Choroid plexus epithelial cell (primary cell): ENCODE measurements at regions not wholly inside any gene's neighbourhood (a gene's known extent, or its start where the extent isn't known, plus 50 kb on each side); places are given as distances from the start of the nearest gene placed in this dataset.
A peak's percentile ranks its signal among the peaks of the same experiment; 100 is the strongest.

ENCODE experiments used
- DNase-seq: peaks from one replicate; pipeline ENCODE4 v3.0.0-alpha.2; 2010; ENCODE audit warnings: low read depth
- H3K4me3 ChIP-seq: 2 replicates; pipeline ENCODE4 v1.5.1; 2011; ENCODE audit warnings: low read depth, mild to moderate bottlenecking, control low read depth, low read length, moderate library complexity
- TF ChIP-seq, protein P1 (sequence below): conservative IDR thresholded peaks from 2 replicates; pipeline ENCODE4 v1.5.1; 2011; ENCODE audit warnings: low read depth, mild to moderate bottlenecking, control low read depth, inconsistent platforms, low read length, moderate library complexity

DNA sequence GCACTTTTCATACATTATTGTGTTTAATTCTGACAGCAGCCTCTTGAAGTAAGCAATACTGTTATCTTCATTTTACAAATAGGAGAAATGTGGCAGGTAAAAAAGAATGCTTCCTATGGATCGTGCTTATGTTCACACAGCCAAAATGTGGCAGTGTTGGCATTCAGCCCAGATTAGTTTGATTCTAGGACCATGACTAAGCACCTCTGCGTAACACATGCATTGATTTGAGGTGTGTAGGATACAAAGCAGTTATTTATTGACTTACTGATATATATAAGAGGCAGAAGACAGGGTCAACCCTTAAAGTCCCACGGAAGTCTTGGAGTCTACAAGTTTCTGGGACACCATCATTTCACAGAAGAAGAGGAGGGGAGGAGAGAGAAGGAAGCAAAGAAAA is 1144.4 kb upstream of the GOT2 start:
- TF ChIP-seq, protein P1, sequence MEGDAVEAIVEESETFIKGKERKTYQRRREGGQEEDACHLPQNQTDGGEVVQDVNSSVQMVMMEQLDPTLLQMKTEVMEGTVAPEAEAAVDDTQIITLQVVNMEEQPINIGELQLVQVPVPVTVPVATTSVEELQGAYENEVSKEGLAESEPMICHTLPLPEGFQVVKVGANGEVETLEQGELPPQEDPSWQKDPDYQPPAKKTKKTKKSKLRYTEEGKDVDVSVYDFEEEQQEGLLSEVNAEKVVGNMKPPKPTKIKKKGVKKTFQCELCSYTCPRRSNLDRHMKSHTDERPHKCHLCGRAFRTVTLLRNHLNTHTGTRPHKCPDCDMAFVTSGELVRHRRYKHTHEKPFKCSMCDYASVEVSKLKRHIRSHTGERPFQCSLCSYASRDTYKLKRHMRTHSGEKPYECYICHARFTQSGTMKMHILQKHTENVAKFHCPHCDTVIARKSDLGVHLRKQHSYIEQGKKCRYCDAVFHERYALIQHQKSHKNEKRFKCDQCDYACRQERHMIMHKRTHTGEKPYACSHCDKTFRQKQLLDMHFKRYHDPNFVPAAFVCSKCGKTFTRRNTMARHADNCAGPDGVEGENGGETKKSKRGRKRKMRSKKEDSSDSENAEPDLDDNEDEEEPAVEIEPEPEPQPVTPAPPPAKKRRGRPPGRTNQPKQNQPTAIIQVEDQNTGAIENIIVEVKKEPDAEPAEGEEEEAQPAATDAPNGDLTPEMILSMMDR = no peak
- DNase-seq = peak; percentile 72

DNA sequence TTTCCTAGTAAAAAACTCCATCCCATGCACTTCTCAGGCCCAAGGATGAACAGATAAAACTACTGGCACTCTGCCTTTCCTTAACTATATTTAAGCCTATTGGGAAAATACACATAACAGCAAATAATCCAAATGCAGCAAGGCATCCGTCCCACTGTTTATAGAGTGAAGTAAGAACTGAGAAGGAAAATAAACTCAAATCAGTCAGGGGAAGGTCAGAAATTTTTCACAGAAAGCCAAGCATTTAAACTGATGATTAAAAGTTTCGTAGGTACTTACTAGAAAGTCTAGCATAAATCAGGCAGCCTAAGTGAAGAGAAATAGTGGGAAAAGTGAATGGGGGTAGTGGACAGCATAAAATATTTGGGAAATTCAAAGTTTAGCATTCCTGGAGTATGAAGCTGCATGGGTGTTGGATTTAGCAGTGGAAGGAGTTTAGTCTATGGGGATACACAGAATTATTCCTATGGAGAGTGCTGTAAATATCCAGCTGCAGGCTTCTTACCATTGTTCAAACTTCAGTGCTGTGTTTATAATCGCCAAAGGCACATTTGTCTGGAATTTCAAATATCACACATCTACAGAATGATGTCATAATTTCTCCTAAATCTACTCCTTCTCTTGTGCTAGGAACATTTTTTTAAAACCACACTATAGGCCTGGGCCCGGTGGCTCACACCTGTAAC is 1131.0 kb upstream of the GOT2 start:
- TF ChIP-seq, protein P1 = no peak
- DNase-seq = no peak
- H3K4me3 ChIP-seq = no peak overlapping the region

More for the DNA sequence above, 1144.4 kb upstream of the GOT2 start:
- H3K4me3 ChIP-seq = no peak overlapping the region

DNA sequence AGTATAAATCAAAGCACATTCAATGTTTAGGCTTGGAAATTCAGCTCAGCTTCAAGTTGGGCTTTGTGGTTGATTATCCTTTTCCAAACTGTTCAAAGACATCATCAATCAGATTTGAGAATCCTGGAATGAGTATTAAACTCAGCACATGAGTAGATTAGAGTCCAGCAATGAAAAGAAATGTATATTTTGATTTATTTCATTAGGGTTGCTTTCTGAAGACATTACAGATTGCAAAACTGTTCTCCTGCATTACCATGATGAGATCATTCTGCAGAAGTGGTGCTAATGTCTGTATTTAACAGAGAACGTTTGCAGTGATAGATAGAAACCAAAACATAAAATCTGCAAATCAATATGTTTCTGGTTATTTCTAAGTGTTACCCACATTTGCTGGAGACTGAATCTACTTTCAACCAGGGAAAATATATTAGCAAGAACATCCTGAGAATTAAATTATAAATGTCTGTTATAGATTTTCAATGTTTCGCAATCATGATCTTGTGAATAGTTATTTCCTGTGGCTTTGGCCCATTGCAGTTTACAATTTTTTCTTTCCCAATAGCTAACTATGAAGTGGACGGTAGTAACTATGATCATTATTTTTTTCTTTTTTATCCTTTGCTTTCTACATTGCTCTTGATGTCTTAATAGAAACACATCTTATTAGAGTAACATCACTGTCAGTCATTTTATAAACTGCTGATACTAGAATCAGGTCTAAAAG is 1125.7 kb upstream of the GOT2 start:
- H3K4me3 ChIP-seq = no peak overlapping the region
- TF ChIP-seq, protein P1 = no peak
- DNase-seq = peak; percentile 31

DNA sequence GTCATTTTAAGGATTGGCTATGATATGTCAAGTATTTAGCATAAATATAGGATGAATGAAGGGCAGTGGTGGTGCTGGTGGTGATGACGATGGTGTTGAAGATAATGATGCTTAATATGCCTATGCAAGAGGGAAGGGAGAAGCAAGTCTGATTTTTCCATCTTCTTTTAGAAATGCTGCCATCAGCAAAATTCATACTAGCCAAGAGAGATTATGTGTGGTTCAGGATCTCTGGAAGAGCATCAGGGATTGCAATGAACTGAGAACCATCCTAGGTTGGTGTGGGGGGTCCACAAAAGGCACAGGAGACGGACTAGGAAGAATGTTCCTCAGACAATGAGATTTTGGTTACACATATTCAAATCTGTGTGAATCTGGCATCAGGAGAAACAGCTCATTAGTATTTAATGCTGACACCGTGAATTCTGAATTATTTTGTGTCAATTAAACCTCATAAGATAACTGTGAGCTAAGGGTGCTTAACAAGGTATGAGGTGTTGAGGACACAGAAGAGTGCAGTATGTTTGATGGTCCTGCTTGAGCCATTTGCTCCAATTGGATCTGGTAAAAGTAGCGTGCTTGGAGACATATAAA is 1120.8 kb upstream of the GOT2 start:
- DNase-seq = no peak
- TF ChIP-seq, protein P1 = no peak
- H3K4me3 ChIP-seq = no peak overlapping the region

DNA sequence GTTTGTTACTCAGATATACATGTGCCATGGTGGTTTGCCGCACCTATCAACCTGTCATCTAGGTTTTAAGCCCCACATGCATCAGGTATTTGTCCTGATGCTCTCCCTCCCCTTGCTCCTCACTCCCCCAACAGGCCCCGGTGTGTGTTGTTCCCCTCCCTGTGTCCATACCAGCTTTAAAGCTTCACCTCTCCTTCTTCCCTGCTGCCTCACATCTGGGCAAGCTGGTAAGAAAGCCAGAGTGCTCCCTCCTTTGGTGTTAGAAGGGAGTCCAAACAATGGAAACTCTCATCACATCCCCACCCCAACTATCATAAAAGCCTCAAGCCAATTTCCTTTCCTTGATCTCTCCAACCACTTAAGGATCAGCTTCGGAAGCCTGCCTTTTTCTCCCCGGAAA is 1115.6 kb upstream of the GOT2 start:
- no peak overlapping the region for H3K4me3 ChIP-seq

DNA sequence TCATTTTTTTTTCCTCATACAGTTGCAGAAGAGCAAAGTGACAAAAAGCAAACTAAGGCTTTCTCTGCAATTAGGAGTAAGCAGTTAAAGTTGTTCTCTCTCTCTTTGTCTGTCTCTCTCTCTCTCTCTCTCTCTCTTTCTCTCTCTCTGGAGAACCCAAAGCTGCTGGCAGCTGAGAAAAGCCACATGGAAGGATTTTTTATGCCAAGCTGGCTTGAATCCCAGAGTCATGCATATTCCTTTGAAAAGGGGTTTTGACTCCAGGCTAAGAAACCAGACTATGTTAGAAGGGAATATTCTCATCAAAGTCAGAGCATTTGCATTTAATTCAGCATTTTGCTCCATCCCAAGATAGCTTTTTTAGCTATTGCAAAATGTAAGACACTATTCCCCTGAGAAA is 1114.2 kb upstream of the GOT2 start:
- H3K4me3 ChIP-seq = no peak overlapping the region
- no peak for DNase-seq
- TF ChIP-seq, protein P1 = no peak

More for the DNA sequence above, 1115.6 kb upstream of the GOT2 start:
- DNase-seq = no peak
- TF ChIP-seq, protein P1 = no peak
